H1 (cell line): ENCODE measurements at regions not wholly inside any gene's neighbourhood (a gene's known extent, or its start where the extent isn't known, plus 50 kb on each side); places are given as distances from the start of the nearest gene placed in this dataset.

Experiments
- CTCF ChIA-PET: fragments of 300-600 bp; sonication (Branson Sonifier 250); formaldehyde crosslinking; loops from one replicate; lab custom pipeline; 2021; ENCODE audit not compliant: partially characterized antibody; lab: Charles Lee
- POLR2A ChIA-PET: fragments of 300-600 bp; sonication (Branson Sonifier 250); formaldehyde crosslinking; loops from one replicate; lab custom pipeline; 2021; ENCODE audit warnings: inconsistent platforms; ENCODE audit not compliant: partially characterized antibody; lab: Charles Lee
- DNase-seq, 2 experiments: peaks; one replicate each; pipeline versions ENCODE4 v3.0.0 to v3.0.0-alpha.2; 2010 to 2022; ENCODE audit warnings: low spot score in 2 of 2, low read depth in 1 of 2, mixed read lengths in 1 of 2
- FAIRE-seq: peaks from 2 replicates; lab custom pipeline; 2011; peaks lifted over from hg19 to GRCh38; lab: Jason Lieb, UNC
- H2AFZ ChIP-seq: 2 replicates; pipeline ENCODE4 v1.8.1; 2012; ENCODE audit warnings: low read length, inconsistent platforms
- H2AK5ac ChIP-seq: 2 replicates; pipeline ENCODE4 v1.6.1; 2013; ENCODE audit warnings: low read depth, low read length
- H2BK120ac ChIP-seq: replicated peaks from 2 replicates; pipeline ENCODE3; 2013; ENCODE audit warnings: low read depth, low read length, inconsistent platforms
- H2BK12ac ChIP-seq: 2 replicates; pipeline ENCODE4 v1.6.1; 2013; ENCODE audit warnings: low read depth, low read length
- H2BK15ac ChIP-seq: 2 replicates; pipeline ENCODE4 v1.6.1; 2013; ENCODE audit warnings: low read length
- H2BK20ac ChIP-seq: 2 replicates; pipeline ENCODE4 v1.6.1; 2013; ENCODE audit warnings: low read length
- H2BK5ac ChIP-seq: 2 replicates; pipeline ENCODE4 v1.6.1; 2013; ENCODE audit warnings: low read depth, low read length
- H3K14ac ChIP-seq: 2 replicates; pipeline ENCODE4 v1.6.1; 2013; ENCODE audit warnings: inconsistent platforms; ENCODE audit not compliant: insufficient read length
- H3K18ac ChIP-seq: 2 replicates; pipeline ENCODE4 v1.6.1; 2013; ENCODE audit warnings: low read length; ENCODE audit errors: extremely low read depth
- H3K23ac ChIP-seq: 2 replicates; pipeline ENCODE4 v1.6.1; 2013; ENCODE audit warnings: inconsistent platforms; ENCODE audit not compliant: insufficient read length
- H3K23me2 ChIP-seq: 2 replicates; pipeline ENCODE4 v1.6.1; 2013; ENCODE audit warnings: low read depth, low read length
- H3K27ac ChIP-seq: 2 replicates; pipeline ENCODE4 v1.6.1; 2011; ENCODE audit warnings: low read depth, low read length, inconsistent platforms
- H3K27me3 ChIP-seq, 4 experiments: replicated peaks in 1 of 4; 1 replicate in 1 of 4; 2 replicates in 3 of 4; pipeline versions ENCODE4 v1.6.1 to v1.8.1; 2011 to 2013; ENCODE audit warnings: low read length in 3 of 4, mild to moderate bottlenecking in 3 of 4, inconsistent platforms in 2 of 4, mixed read lengths in 2 of 4, moderate library complexity in 1 of 4; ENCODE audit not compliant: control insufficient read depth in 3 of 4, insufficient read depth in 3 of 4; ENCODE audit errors: extremely low read depth in 1 of 4
- H3K36me3 ChIP-seq, 4 experiments: 2 replicates each; pipeline versions ENCODE4 v1.6.1 to v1.8.1; 2011 to 2013; ENCODE audit warnings: mild to moderate bottlenecking in 4 of 4, low read length in 3 of 4, moderate library complexity in 2 of 4, control low read depth in 1 of 4, inconsistent platforms in 1 of 4; ENCODE audit not compliant: insufficient read depth in 4 of 4, control insufficient read depth in 2 of 4
- H3K4ac ChIP-seq: replicated peaks from 2 replicates; pipeline ENCODE3; 2013; ENCODE audit warnings: low read length, low read depth, mixed read lengths, inconsistent platforms; ENCODE audit not compliant: insufficient read length
- H3K4me1 ChIP-seq, 4 experiments: replicated peaks in 1 of 4; 1 replicate in 1 of 4; 2 replicates in 3 of 4; pipeline versions ENCODE4 v1.6.1 to v1.8.1; 2011 to 2013; ENCODE audit warnings: low read length in 3 of 4, inconsistent platforms in 2 of 4, mixed read lengths in 1 of 4; ENCODE audit not compliant: insufficient read depth in 4 of 4, control insufficient read depth in 3 of 4
- H3K4me2 ChIP-seq, 2 experiments: 2 replicates each; pipeline versions ENCODE4 v1.6.1 to v1.8.1; 2011 to 2013; ENCODE audit warnings: low read depth in 2 of 2, low read length in 2 of 2, control low read depth in 1 of 2, inconsistent platforms in 1 of 2, mild to moderate bottlenecking in 1 of 2; ENCODE audit not compliant: insufficient read depth in 1 of 2
- H3K4me3 ChIP-seq, 4 experiments: fragments of 200-600, 300-600 bp in 1 of 4; sonication (generic), shearing (Covaris generic), sonication (Bioruptor Twin) in 1 of 4; 2 replicates each; pipeline versions ENCODE4 v1.5.1 to v1.8.1; 2011 to 2016; ENCODE audit warnings: low read length in 4 of 4, low read depth in 3 of 4, control low read depth in 2 of 4, inconsistent platforms in 2 of 4, mild to moderate bottlenecking in 2 of 4, mixed read lengths in 1 of 4, moderate library complexity in 1 of 4; ENCODE audit not compliant: insufficient read depth in 2 of 4; ENCODE audit errors: extremely low read depth in 1 of 4
- H3K56ac ChIP-seq: replicated peaks from 2 replicates; pipeline ENCODE3; 2013; ENCODE audit warnings: low read depth, mild to moderate bottlenecking, mixed read lengths, low read length, inconsistent platforms; ENCODE audit not compliant: insufficient read length
- H3K79me1 ChIP-seq: 2 replicates; pipeline ENCODE4 v1.6.1; 2013; ENCODE audit warnings: low read depth, low read length, control low read depth
- H3K79me2 ChIP-seq, 2 experiments: 2 replicates each; pipeline versions ENCODE4 v1.6.1 to v1.8.1; 2012 to 2013; ENCODE audit warnings: low read length in 2 of 2, mild to moderate bottlenecking in 2 of 2, inconsistent platforms in 1 of 2; ENCODE audit not compliant: insufficient read depth in 2 of 2, control insufficient read depth in 1 of 2
- H3K9ac ChIP-seq, 4 experiments: replicated peaks in 1 of 4; 1 replicate in 1 of 4; 2 replicates in 3 of 4; pipeline versions ENCODE4 v1.6.1 to v1.8.1; 2011 to 2013; ENCODE audit warnings: low read depth in 3 of 4, low read length in 3 of 4, control low read depth in 2 of 4, mild to moderate bottlenecking in 2 of 4, moderate library complexity in 2 of 4, inconsistent platforms in 1 of 4; ENCODE audit errors: extremely low read depth in 1 of 4
- H3K9me3 ChIP-seq, 2 experiments: 2 replicates each; pipeline versions ENCODE4 v1.6.1 to v1.8.1; 2012 to 2013; ENCODE audit warnings: mild to moderate bottlenecking in 2 of 2, moderate library complexity in 2 of 2, control low read depth in 1 of 2, inconsistent platforms in 1 of 2, low read depth in 1 of 2, low read length in 1 of 2, mixed read lengths in 1 of 2; ENCODE audit not compliant: insufficient read depth in 2 of 2
- H4K20me1 ChIP-seq, 2 experiments: replicated peaks in 1 of 2; 2 replicates each; pipeline versions ENCODE3 to v1.8.1; 2011 to 2013; ENCODE audit warnings: inconsistent platforms in 2 of 2, low read length in 2 of 2, mild to moderate bottlenecking in 1 of 2; ENCODE audit not compliant: insufficient read depth in 2 of 2, control insufficient read depth in 1 of 2
- H4K5ac ChIP-seq: 2 replicates; pipeline ENCODE4 v1.6.1; 2013; ENCODE audit warnings: low read length, low read depth, mixed read lengths, inconsistent platforms; ENCODE audit not compliant: insufficient read length
- H4K8ac ChIP-seq: 2 replicates; pipeline ENCODE4 v1.8.0; 2013; ENCODE audit warnings: mild to moderate bottlenecking, moderate library complexity, low read length, inconsistent platforms; ENCODE audit not compliant: insufficient read depth; ENCODE audit errors: extremely low read depth
- H4K91ac ChIP-seq: replicated peaks from 2 replicates; pipeline ENCODE3; 2013; ENCODE audit warnings: low read length, mixed read lengths, inconsistent platforms; ENCODE audit not compliant: insufficient read length
- BRCA1 ChIP-seq: IDR thresholded peaks from 2 replicates; pipeline ENCODE4 v1.6.1; 2012; ENCODE audit warnings: low read depth, low read length, improper control_type of control experiment
- CTCF ChIP-seq, 3 experiments: IDR thresholded peaks; 1 replicate in 2 of 3; 2 replicates in 1 of 3; pipeline versions ENCODE4 v1.5.1 to v1.6.1; 2011; ENCODE audit warnings: low read length in 3 of 3, mild to moderate bottlenecking in 3 of 3, inconsistent platforms in 2 of 3, low read depth in 1 of 3, moderate library complexity in 1 of 3; ENCODE audit not compliant: insufficient read depth in 1 of 3; ENCODE audit errors: control extremely low read depth in 1 of 3
- GABPA ChIP-seq: IDR thresholded peaks from 2 replicates; pipeline ENCODE4 v1.6.1; 2011; ENCODE audit warnings: mild to moderate bottlenecking, low read length, moderate library complexity, borderline replicate concordance; ENCODE audit not compliant: insufficient read depth
- JUND ChIP-seq: IDR thresholded peaks from 2 replicates; pipeline ENCODE4 v1.6.1; 2011; ENCODE audit warnings: mild to moderate bottlenecking, improper control_type of control experiment, low read length
- KDM5A ChIP-seq: fragments of 200-600 bp; IDR thresholded peaks from 2 replicates; pipeline ENCODE4 v1.7.1; 2012; ENCODE audit warnings: mild to moderate bottlenecking, low read length, inconsistent platforms, mixed read lengths
- MAFK ChIP-seq: IDR thresholded peaks from 2 replicates; pipeline ENCODE4 v1.6.1; 2012; ENCODE audit warnings: low read depth, mild to moderate bottlenecking, improper control_type of control experiment, low read length
- POLR2AphosphoS5 ChIP-seq: IDR thresholded peaks from 2 replicates; pipeline ENCODE4 v1.6.1; 2011; ENCODE audit warnings: low read depth, low read length
- RNF2 ChIP-seq: fragments of 200-900, 300-1000 bp; sonication (generic); IDR thresholded peaks from 2 replicates; pipeline ENCODE4 v1.7.1; 2016; ENCODE audit warnings: borderline replicate concordance, low read depth, mild to moderate bottlenecking, antibody characterized with exemption, low read length; ENCODE audit not compliant: poor library complexity, severe bottlenecking; ENCODE audit errors: missing control alignments
- SUZ12 ChIP-seq: fragments of 200-600 bp; sonication (generic); IDR thresholded peaks from 2 replicates; pipeline ENCODE4 v1.6.1; 2012; ENCODE audit warnings: mild to moderate bottlenecking, inconsistent platforms, low read length, moderate library complexity, mixed read lengths
- TAF1 ChIP-seq: IDR thresholded peaks from 2 replicates; pipeline ENCODE4 v1.6.1; 2011; ENCODE audit warnings: mild to moderate bottlenecking, low read depth, low read length
- TAF7 ChIP-seq: optimal IDR thresholded peaks from 2 replicates; pipeline ENCODE3; 2011; ENCODE audit warnings: low read depth, mild to moderate bottlenecking, inconsistent platforms, low read length, moderate library complexity, borderline replicate concordance
- ZNF274 ChIP-seq: IDR thresholded peaks from 2 replicates; pipeline ENCODE4 v1.7.0; 2012; ENCODE audit warnings: low read length, borderline replicate concordance; ENCODE audit errors: extremely low read depth
- WGBS, 2 experiments: shearing (Covaris generic) in 1 of 2; methylation state at CpG; one replicate each; pipeline versions ENCODE4 v1.1.6 to v1.1.7; 2013 to 2015; ENCODE audit warnings: low lambda C conversion rate in 2 of 2, mixed read lengths in 2 of 2, inconsistent platforms in 1 of 2, low coverage in 1 of 2, missing lambda C conversion rate in 1 of 2; ENCODE audit not compliant: insufficient replicate concordance in 2 of 2, insufficient coverage in 1 of 2, insufficient read length in 1 of 2; ENCODE audit errors: extremely low coverage in 1 of 2, missing lambda C conversion rate in 1 of 2; 5-methylcytosine and 5-hydroxymethylcytosine counted together

- no peak overlapping the region for H2AFZ ChIP-seq
- H3K79me1 ChIP-seq: no peaks in the 10 kb centered on the region
- H4K20me1 ChIP-seq: no peaks in the 10 kb centered on the region
- ChIA-PET POLR2A (no interaction called here), CTCF (no interaction called here)
- no peak overlapping the region for H3K4ac ChIP-seq
- no peak overlapping the region for H3K56ac ChIP-seq
- no peak overlapping the region for H3K27ac ChIP-seq
- no peak overlapping the region for H3K14ac ChIP-seq
- no peak overlapping the region for H3K4me2 ChIP-seq
- H3K23ac ChIP-seq: no peak overlapping the region
- H2BK20ac ChIP-seq: no peak overlapping the region
- no peak overlapping the region for H2BK12ac ChIP-seq
- no peak overlapping the region for H4K8ac ChIP-seq
- no peaks in the 10 kb centered on the region for H3K27me3 ChIP-seq
- H3K4me3 ChIP-seq: no peak overlapping the region
- H2BK15ac ChIP-seq: no peak overlapping the region; the same call in 1 of the 2 replicates
- H3K4me1 ChIP-seq: no peaks in the 10 kb centered on the region
- H3K18ac ChIP-seq: no peak overlapping the region
- H4K91ac ChIP-seq: no peak overlapping the region
- no peak for FAIRE-seq
- no peaks in the 10 kb centered on the region for H3K79me2 ChIP-seq
- no peak overlapping the region for H2BK120ac ChIP-seq
- no peaks in the 10 kb centered on the region for H3K9me3 ChIP-seq
- H4K5ac ChIP-seq: no peak overlapping the region
- no peak overlapping the region for H3K9ac ChIP-seq
- no peak overlapping the region for H2AK5ac ChIP-seq
- no peaks in the 10 kb centered on the region for H3K36me3 ChIP-seq
- no peak for DNase-seq
- H2BK5ac ChIP-seq: no peak overlapping the region
- 96% methylated on average over 6 of the region's 6 CpGs; no CpG with 5 or more reads in 1 of the 2 experiments for WGBS, 2 experiments
- H3K23me2 ChIP-seq: no peaks in the 10 kb centered on the region
- TF ChIP-seq TAF7: no peak
- TF ChIP-seq RNF2: no peak
- TF ChIP-seq ZNF274: no peak
- no peak for TF ChIP-seq JUND
- TF ChIP-seq GABPA: no peak
- no peak for TF ChIP-seq MAFK
- TF ChIP-seq TAF1: no peak
- no peak for TF ChIP-seq KDM5A
- TF ChIP-seq POLR2AphosphoS5: no peak
- TF ChIP-seq CTCF (IDR thresholded peaks at IDR 0.05; ENCODE audit: control extremely low read depth in 1 of 3, insufficient read depth in 1 of 3, low read depth in 1 of 3, low read length in 3 of 3): no peak
- no peak for TF ChIP-seq SUZ12
- TF ChIP-seq BRCA1: no peak
These were observed 586.3 kb downstream of the BCL11B start for GRCh38 chr14:98685725-98686124.
